ENCODE measurements at regions not wholly inside any gene's neighbourhood (a gene's known extent, or its start where the extent isn't known, plus 50 kb on each side); places are given as distances from the start of the nearest gene placed in this dataset.

GRCh38 chr4:72631296-72631695 is 62.3 kb upstream of the ADAMTS3 start:
- WGBS = no CpG with 5 or more reads among the region's 1 CpG

GRCh38 chr4:72629540-72629939 is 60.5 kb upstream of the ADAMTS3 start:
- WGBS = 100% methylated on average over 1 of the region's 1 CpG
- H3K4me1 ChIP-seq (ENCODE audit: insufficient read depth, low read length) = no peaks in the 10 kb centered on the region
- H3K27ac ChIP-seq (ENCODE audit: low read depth, low read length) = no peak overlapping the region
- H3K36me3 ChIP-seq (ENCODE audit: insufficient read depth, low read length) = no peaks in the 10 kb centered on the region
- no peak overlapping the region for H3K4me3 ChIP-seq (ENCODE audit: low read length)
- H3K9me3 ChIP-seq (ENCODE audit: insufficient read depth, low read depth, low read length) = peaks cover 14% of the 10 kb centered on the region
- H3K9ac ChIP-seq (ENCODE audit: low read depth, low read length) = no peak overlapping the region
- H3K27me3 ChIP-seq (ENCODE audit: insufficient read depth, low read length) = no peaks in the 10 kb centered on the region

More at GRCh38 chr4:72631296-72631695, 62.3 kb upstream of the ADAMTS3 start:
- Histone ChIP-seq H3K36me3 (ENCODE audit: insufficient read depth, low read length) (no peaks in the 10 kb centered on the region), H3K4me1 (ENCODE audit: insufficient read depth, low read length) (no peaks in the 10 kb centered on the region), H3K27me3 (ENCODE audit: insufficient read depth, low read length) (no peaks in the 10 kb centered on the region), H3K9me3 (ENCODE audit: insufficient read depth, low read depth, low read length) (peaks cover 14% of the 10 kb centered on the region), H3K9ac (ENCODE audit: low read depth, low read length) (no peak overlapping the region), H3K27ac (ENCODE audit: low read depth, low read length) (no peak overlapping the region), H3K4me3 (ENCODE audit: low read length) (no peak overlapping the region)

GRCh38 chr4:72627723-72628122 is 58.7 kb upstream of the ADAMTS3 start:
- H3K27me3 ChIP-seq (ENCODE audit: insufficient read depth, low read length) = no peaks in the 10 kb centered on the region
- peaks cover 14% of the 10 kb centered on the region for H3K9me3 ChIP-seq (ENCODE audit: insufficient read depth, low read depth, low read length)
- no peak overlapping the region for H3K27ac ChIP-seq (ENCODE audit: low read depth, low read length)
- H3K4me1 ChIP-seq (ENCODE audit: insufficient read depth, low read length) = no peaks in the 10 kb centered on the region
- H3K4me3 ChIP-seq (ENCODE audit: low read length) = no peak overlapping the region
- no peaks in the 10 kb centered on the region for H3K36me3 ChIP-seq (ENCODE audit: insufficient read depth, low read length)
- H3K9ac ChIP-seq (ENCODE audit: low read depth, low read length) = no peak overlapping the region
